GM21515 (cell line): ENCODE measurements at regions not wholly inside any gene's neighbourhood (a gene's known extent, or its start where the extent isn't known, plus 50 kb on each side); places are given as distances from the start of the nearest gene placed in this dataset.
"Not testable (repeated sequence)": the region's sequence is repeated elsewhere in the genome, so short reads cannot be mapped to it uniquely, and the experiment has no call there.

Experiments used
- ATAC-seq: cut with Tn5 transposase; IDR thresholded peaks from one replicate; pipeline ENCODE4 v1.9.1; 2021; ENCODE audit not compliant: unreplicated experiment

DNA sequence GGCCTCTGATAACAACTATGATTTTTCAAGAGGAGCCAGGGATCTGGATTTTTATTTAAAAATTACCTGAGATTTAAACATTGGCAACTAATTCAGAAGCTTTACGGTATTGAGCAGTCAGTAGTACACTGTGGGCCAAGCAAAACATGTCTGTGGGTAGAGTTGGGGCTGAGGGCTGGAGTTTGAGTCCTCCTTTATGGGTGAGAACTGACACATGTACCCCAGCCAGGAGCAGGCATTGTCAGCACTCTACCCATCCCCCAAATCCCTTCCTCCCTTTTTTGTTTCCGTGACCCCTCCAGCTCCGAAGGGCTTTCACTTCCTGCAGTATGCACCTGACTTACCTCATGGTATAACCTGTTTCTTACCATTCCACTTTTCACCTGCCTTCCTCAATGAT is 131.4 kb downstream of the SNX5 start:
- no peak for ATAC-seq

DNA sequence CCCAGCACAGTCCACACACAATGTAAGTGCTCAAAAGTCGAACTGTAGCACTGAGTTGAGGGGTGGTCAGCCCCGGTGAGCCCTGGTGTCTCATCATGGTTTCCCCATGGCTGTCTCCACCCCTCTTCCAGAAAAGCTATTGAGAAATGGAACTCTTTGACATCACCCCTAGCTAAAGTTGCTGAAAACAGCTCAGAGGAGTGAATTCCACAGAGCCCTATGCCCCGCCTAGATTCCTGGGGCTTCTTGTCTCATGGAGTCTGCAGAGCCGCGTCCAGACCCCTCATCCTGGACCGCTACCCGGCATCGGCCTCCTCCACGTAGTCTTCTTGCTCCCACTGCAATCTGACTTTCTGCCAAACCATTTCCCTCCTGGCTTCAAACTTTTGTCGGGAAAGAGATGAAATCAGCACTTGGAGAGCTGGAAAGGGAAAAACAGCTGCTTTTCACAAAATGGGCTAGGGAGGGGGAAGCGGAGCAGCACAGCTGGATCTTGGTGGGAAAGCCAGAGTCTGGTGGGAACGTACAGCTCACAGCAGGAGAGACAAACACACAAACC is 132.2 kb downstream of the SNX5 start:
- ATAC-seq, result no peak

DNA sequence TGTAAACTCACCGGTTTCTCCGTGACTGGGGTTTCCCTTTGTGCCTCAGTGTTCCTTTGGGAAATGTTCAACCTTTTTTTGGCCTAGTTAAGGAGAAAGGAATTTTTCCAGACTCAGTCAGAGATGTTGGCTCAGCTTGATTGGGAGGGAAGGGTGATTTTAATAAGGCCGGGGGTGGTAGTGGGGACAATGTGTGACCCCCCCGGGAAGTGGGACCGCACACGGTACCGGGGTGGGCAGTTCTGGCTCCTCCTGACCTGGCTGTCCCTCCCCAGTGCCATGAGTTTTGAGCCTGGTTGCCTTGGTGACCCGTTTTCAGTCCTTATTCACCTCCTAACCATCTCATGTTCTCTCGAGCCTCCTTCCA is 132.7 kb downstream of the SNX5 start:
- no peak for ATAC-seq

DNA sequence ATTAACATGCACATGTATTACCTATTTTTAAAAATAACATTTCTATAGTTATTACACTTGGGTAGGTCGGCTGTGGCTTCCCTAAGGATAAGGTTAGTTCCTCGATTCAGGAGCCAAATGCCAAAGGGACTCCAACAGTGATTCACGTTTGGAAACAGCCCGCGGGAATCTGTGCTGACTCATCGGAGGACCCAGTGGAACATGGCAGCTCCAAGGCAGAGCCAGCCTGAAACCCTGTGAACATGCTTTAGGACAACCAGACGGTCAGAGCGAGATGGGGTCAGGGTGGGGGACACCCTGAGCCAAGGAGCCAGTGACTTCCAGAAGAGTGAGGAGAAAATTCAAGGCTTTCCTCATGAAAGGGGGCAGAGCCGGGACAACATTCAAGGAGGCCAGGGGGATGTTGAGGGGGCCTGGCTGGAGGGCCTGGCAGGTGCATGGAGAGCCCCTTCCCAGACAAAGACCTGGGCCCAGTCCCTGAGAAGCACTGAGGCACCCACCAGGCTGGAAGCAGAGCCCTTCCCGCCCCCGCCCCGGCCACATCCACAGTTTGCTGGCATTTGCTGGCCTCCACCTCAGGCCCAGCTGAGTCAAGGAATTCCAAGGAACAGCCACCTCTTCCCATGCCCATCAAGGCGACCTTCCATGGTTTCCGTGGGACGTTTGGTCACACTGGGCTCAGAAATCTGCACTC is 133.2 kb downstream of the SNX5 start:
- ATAC-seq, result no peak

DNA sequence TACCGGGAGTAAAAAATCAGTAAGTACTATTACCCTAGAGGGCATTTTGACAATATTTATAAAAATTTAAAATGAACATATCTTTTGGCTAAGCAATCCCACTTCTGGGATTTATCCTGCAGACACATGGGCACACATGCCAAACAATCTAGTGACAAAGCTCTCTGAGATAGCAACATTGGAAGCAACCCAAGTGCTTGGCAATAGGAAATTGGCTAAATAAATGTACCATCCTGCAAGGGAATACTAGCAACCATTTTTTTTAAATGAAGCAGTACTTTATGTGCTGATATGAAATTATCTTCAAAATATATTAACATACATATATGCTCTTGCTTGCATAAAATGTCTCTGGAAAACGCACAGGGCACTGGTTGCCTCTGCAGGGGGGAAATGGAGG is 133.8 kb downstream of the SNX5 start:
- ATAC-seq, result no peak

DNA sequence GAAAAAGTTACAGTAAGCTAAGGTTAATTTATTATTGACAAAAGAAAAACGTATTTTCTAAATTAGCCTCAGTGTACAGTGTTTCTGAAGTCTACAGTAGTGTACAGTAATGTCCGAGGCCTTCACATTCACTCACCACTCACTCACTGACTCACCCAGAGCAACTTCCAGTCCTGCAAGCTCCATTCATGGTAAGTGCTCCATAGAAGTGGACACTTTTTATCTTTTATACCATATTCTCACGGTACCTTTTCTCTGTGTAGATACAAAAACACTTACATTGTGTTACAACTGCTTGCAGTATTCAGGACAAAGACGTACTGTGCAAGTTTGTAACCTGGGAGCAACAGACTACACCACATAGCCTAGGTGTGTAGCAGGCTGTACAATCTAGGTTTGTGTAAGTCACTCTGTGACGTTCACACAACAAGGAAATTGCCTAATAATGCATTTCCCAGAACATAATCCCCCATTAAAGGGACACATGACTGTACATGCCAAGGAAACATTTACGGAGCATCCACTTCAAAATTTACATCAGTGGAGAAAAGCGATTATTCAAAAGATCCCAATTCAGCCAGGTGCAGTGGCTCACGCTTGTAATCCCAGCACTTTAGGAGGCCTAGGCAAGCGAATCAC is 133.4 kb downstream of the BANF2 start:
- no peak for ATAC-seq

DNA sequence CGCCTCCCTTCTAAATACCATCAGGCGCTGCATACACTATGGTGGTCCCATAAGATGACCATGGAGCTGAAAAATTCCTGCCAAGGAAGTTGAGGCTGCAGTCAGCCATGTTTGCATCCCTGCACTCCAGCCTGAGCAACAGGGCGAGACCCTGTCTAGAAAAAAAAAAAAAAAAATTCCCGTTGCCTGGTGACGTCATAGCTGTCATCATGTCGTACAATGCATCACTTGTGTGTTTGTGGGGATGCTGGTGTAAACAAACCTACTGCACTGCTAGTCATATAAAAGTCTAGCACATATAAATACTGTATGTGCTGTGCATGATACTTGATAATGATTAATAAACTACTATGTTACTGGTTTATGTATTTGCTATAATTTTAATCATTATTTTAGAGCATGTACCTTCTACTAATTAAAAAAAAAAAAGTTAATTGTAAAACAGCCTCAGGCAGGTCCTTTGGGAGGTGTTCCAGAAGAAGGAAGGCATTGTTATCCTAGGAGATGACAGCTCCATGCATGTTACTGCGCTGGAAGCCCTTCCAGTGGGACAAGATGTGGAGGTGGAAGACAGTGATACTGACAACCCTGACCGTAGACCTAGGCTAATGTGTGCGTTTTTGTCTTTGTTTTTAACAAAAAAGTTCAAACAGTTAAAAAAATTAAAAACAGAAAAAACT is 132.6 kb downstream of the BANF2 start:
- ATAC-seq, result no peak

DNA sequence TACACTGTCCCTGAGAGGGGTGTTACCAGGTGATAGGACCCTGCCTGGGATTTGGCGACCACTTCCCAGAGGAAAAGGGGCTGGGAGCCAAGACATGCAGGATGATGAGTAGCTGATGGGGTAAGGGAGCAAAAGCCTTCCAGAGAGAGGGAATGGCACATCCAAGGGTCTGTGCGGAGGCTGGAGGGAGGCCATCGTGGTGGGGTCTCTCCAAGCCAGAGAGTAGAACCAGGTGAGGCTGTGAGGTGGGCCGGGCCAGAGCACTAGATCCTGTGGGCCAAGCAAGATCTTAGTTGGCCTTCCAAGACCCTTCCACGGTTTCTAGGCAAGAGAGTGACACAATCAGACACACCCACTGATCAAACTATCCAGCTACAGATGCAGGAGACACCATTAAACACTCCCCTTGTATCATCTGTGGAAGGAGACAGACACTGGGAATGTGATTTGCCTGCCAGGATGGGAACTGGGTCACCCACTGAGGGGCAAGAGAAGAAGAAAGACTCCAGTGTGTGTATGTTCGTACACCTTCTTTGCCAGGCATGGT is 128.9 kb downstream of the BANF2 start:
- ATAC-seq, result no peak

DNA sequence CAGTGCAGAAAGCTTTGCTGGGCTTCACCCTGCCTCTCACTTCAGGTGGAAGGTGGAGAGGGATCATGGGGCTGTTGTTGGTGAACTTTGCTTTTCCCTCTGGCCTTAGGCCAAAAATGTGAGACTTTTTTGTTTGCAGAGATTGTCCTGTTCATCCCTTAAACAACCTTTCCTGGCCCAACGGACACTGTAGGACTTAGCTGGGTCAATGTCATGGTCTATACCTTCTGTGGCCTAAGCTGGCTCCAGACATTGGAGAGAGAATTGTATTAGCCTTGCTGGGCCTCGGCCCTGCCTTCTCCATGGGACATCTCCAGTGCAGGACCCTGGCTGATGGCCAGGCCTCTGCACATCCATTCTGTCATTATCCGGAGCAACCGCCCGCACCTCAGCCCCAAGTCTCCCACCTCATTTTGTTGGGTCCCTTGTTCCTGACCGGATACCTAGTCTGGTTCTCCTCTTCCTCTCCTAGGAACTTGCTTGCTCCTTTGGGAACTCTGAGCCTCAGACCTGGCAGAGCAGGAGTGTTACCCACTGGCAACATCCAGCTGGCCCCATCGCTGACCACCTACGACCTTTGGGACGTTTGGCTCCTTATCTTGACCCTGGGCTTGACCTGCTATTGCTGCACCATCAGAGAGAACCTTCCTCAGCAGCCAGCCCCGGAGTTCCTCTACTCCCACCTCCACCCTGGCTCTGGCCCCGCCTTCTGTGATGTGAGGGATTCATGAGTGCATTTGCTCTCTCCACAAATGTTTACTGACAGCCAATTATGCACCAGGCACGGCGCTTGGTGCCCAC is 128.2 kb downstream of the BANF2 start:
- ATAC-seq, result no peak

DNA sequence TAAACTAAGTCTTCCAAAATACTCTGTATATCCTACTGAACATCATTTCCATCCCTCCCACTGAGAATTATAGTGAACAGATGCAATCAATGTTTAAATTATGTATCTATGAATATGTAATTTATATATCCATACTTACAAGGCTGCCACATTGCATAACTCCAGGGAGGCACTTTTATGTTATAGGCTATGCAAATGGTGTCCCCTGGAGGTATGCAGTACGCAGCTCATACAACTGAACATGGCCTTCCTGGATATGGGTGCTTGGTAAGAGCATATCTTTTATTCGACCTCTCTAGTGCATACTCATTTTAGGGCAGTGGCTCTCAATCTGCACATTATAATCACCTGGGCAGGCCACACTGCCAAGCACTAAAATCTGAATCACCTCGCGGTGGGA is 127.3 kb downstream of the BANF2 start:
- no peak for ATAC-seq

DNA sequence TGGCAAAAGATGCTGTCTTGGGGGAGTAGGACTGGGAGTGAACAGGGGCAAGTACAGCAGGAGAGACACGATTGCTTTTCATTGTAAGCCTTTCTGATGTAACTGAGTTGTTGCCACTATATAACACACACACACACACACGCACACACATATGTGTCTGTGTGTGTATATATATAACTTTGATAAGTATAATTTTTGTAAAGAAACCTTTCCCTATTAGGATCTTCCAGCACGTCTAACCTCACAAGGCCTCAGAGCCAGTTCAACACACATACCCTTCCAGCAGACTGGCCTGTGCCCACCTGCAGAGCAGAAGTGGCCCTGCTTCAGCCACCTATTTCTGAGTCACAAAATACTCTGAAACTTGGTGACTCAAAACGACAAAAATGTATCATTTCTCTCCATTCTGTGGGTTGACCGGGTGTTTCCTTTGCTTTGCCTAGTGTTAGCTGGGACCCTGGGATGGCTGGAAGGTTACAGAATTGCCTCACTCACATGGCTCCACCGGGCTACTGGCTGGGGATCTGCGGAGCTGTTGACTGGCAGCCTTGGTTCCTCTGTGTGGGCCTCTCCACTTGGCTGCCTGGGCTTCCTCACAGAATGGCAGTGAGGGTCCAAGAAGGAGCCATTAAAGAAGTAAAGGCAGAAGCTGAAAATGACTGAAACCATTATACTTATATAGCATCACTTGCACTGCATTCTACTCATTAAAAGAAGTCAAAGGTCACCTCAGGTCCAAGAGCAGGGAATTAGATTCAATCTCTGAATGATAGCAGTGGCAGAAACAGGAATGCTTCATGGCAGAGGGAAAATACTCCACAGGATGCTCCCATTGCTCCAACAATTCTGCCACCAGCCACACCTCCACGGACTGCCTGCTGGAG is 126.4 kb downstream of the BANF2 start:
- peak; percentile 78 for ATAC-seq

DNA sequence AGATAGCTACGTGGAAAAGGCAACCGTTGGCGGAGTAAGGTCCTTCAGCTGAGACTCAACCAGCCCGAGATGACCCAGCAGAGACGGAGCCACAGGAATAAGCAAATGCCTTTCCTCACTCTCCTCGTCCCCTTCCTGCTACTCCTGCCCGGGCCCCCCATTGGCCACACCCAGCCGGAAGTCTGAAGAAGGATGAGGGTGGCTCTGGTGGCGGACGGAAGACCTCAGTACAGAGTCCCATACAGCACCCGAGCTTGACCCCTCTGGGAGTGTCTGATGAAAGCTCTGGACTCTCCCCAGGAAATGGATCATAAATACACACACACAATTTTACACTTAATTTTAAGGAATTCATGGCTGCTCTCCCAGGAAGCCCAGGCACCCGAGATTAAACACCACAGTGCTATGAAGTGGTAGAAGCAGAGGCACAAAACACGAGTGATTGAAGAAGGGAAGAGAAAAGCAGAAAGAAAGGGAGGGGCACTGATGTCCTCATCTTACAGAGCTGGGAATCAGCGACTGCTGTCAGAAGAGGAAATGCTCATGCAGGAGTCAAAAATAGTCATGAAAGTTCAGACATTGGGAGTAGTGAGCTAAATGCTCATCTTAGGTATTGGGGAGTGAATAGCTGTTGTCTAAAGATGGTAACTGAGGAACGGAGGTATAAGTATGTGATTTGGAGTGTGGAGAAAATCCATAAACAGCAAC is 125.6 kb downstream of the BANF2 start:
- peak; percentile 15 for ATAC-seq

DNA sequence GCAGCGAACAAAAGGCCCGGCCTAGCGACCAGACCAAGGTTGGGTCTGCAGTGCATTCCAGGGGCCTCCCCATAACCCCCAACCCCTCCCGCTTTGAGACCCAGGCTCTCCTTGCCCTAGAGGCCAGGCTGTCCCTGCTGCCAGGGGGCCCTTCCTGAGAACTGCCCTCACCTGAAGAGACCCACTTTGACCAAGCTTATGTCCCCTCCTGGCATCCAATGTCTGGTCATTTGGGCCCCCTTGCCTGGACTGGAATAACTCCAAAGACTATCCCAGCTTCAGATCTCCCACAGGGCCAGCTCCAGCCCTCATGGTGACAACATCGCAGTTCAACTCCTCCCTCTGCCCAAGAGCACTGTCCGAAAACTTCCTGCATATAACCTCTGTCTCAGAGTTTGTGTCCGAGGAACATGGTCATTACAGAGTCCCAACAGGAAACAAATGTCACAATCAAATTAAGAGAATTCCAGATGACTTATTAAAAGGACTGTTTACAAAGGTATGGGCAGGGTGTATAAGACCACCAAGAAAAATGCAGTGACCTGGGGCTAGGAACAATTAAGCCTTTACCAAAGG is 125.0 kb downstream of the BANF2 start:
- ATAC-seq, result no peak

DNA sequence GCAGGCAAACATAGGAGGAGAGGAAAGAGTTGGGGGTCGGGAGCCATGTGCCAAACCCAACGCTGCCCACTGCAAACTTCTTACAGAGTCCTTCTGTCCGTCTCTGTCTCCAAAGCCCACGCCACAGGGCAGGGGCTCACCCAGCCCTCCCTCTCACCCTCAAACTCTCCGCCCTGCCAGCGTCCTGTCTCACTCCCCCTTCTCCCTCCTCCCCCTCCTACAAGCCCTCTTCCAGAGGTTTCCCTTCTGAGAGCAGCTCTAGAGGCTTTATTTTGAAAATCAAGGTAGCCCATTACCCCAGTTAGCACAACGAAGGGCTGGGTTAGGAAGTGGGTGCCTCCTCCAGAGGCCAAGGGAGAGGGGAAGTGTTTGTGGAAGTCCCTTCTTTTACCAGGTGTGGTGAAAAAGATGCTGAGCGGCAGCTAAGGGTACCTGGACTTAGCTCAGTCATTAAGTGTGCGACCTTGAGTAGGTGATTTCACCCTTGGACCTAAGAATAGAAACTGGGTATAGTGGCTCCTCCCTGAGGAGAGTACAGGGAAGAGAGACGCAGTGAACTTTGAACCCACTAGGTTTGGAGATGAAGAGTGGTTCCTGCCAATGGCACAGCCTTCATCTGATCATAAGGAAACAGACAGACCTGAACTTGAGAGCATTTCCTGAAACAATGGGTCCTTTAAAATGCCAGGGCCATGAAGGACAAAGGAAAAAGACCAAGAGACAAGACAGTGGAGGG is 123.8 kb downstream of the BANF2 start:
- ATAC-seq, result no peak

DNA sequence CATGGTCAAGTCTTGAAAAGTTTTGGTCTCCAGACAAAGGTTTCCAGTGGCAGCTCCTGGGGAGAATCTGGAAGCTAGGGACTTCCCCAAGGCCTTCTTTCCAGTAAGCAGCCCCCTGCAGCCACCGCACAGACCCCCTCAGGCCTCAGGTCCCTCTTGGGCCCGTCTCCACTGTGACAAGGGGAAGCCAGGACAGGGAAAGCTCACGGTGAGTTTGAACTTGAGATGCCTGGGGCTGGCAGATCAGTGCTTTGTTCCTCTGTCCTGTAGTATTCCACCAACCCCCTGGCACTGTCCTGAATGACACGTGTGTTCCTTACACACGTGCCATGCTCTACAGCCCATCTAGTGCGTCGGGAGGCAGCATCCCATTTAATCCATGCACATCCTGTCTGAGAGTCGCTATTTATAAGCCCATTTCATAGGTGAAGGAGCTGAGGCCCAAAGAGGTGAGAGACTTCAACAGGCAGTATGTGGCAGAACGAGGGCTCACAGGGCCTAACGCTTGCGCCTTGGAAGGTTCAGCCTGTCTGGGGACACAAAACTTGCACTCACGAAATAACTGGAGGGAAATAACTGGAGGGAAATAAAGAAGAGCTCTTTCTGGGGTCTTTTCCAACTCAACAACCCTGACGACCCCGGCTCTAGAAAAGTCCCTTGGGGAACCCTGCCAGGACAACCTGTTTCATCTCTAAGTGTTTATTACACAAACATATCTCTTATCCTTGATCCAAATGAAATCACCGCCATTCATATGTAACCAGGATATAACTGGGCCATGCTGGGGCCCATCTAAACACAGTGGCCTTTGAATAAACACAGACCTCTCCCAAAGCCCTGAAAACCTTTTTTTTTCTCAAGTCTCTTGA is 123.0 kb downstream of the BANF2 start:
- ATAC-seq, result no peak

DNA sequence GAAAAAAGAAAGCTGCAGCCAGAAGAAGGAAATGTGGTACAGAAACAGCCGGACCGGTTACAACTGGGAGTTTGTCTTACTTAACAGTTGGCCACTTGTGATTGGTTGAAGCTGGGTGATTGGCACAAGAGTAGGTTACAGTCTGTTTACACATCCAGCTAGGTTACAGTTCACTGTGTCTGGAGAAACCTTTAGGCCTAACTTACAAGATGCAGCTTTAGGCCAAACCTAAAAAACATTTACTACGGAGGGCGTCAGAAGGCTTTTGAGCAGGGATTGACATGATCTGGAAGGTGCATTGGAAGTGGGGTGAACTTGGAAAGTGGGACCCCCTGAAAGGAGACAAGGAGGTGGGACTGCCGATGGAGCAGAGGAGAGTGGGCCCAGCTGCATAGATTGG is 122.3 kb downstream of the BANF2 start:
- no peak for ATAC-seq

DNA sequence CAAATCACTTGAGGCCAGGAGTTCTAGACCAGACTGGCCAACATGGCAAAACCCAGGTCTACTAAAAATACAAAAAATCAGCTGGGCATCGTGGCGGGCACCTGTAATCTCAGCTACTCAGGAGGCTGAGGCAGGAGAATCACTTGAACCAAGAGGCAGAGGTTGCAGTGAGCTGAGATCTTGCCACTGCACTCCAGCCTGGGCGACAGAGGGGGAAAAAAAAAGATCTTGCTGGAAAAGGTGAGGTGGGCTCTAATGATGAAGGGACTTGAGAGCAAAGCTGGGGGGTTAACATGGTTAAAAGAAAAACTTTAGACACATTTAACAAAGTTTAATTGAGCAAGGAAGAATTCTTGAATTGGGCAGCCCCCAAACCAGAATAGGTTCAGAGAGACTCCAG is 121.8 kb downstream of the BANF2 start:
- not testable (repeated sequence) for ATAC-seq
